ENCODE measurements at regions not wholly inside any gene's neighbourhood (a gene's known extent, or its start where the extent isn't known, plus 50 kb on each side); places are given as distances from the start of the nearest gene placed in this dataset.
"Not testable (repeated sequence)": the region's sequence is repeated elsewhere in the genome, so short reads cannot be mapped to it uniquely, and the experiment has no call there.

- not testable (repeated sequence) for DNase-seq
Measured at GRCh38 chr2:87660164-87660563, 87.7 kb upstream of the PLGLB2 start.

DNA sequence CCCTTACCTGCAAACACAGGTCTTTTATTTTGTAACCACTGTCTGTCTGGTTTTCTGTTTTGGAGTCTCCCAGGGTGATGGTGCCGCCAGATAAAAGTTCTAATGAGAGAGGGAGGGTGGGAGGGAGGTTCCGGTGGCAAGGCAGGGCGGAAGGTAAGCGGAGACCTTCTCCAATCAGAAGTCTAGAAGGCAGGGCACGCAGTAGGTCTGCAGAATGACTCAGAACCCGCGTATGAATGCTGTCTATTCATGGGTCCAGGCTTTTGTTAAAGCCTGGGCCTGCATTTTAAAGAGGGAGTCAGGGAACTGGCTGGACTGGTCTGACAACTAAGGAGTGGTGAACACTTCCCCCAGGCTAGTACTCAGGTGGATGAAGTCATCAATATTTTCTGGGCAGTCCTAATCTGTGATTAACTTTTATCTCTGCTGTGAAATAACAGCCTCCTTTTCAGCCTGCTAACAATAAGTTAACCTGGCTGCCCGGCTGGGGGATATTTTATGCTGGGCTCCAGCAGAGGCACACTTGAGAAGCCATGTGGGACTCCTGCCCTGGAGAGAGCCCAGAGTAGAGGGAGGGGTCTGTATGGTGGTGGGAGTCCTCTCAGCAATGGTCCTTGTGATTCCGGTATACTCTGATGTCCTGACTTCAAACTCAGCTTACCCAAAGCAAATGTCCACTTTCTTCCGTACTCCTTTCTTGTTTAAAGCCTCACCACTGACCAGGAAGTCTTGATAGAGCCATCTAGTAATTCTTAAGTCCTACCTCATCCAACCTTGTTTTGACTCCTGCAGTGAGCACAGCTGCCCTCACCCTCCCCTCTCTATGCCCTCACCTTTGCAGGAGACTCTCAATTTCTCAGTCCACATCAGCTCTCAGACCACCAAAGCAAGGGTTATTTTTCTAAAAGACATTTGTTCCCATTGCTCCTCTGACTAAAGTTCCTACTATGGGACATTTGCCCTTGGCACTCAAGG is 85.3 kb upstream of the PLGLB2 start:
- DNase-seq: not testable (repeated sequence)

DNA sequence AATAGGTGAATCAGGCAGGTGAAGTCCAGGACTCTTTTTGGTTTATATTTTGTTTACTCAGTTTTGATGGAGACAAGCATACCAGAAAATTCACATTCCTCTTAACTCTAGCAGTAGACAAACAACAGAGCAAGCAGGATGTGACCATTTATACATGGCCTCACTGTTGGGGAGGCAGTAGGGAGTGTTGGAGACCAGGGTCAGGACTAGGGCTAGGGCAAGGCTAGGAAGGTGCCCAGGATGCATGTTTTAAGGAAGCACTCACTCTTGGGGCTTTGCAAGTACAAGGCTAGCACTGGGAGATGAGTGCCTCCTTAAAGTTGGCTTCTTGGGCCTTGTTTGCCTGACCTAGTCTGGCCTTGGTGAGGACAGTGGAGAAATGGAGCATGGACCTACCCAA is 84.5 kb upstream of the PLGLB2 start:
- DNase-seq: not testable (repeated sequence)

DNA sequence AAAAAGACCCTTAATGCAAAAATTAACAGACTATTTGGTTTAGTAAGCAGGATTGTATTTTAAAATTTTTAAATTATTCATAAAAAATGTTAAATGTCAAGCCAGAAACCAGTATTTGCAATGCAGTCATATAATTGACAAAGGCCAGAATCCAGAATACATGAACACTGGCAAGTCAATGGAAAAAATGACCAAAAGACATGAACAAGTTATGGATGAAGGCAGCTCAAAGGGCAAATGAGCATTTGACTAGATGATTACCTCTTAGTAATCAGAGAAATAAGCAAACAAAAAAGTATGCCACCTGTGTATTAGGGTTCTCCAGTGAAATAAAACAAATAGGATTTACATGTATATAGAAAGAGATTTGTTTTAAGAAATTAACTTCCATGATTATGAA is 80.9 kb upstream of the PLGLB2 start:
- DNase-seq: not testable (repeated sequence)

DNA sequence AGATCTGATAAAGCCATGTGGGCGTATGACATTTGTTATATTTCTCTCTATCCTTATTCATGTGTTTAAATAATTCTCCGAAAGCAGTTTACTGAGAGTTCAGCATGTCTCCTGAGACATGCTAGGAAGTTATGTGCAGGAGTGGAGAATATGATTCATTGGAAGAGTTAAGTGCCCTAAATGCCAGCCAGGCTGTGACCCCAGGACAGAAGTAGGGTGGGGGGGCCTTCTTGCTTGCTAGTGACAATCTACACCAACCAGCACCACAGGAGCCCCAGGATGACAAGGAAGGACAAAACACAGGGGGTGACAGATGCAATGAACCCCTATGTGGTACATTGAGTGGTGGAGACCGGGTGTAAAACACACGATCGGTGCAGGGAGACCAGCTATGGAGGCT is 79.5 kb upstream of the PLGLB2 start:
- DNase-seq: not testable (repeated sequence)

DNA sequence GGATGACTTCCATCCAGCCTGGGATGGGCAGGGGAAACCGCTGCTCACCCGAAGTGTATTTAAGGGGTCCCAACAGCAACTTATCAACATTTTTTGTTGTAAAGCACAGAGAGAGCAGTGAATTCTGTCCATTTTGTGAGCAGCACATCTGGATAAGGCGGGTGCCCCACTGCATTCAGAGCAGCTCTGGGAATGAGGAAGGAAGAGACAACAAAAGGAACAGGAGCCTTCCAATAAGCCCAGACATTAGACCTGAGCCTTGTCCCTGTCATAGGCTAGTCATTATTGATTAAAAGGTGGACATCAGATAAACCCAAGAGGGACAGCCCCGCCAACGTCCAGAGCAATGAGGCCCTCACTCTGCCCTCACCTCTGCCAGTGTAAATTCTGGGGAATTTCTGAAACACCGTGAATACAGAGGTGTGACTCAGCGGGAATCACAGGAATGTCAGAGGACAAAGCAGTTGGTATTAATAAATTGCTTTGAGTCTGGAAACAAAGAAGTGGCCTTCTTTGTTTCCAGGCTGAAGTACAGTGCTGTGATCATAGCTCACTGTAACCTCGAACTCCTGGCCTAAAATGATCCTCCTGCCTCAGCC is 78.2 kb upstream of the PLGLB2 start:
- not testable (repeated sequence) for DNase-seq

DNA sequence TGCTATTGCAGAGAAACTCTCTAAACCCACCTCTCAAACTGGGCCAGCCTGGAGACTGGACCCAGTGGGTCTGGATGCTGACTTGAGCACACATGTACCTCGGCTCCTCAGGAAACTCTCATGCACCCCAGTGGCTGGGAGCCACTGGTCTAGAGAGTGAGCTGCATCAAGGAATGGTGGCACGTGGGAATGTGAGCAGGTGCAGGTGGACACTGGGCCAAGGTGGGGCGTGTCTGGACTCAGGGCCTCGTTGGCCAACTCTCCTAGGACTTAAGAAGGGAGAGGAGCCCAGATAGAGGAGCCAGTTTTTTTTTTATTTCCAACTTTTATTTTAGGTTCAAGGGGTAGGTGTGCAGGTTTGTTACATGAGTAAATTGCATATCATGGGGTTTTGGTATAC is 75.5 kb upstream of the PLGLB2 start:
- DNase-seq: not testable (repeated sequence)

DNA sequence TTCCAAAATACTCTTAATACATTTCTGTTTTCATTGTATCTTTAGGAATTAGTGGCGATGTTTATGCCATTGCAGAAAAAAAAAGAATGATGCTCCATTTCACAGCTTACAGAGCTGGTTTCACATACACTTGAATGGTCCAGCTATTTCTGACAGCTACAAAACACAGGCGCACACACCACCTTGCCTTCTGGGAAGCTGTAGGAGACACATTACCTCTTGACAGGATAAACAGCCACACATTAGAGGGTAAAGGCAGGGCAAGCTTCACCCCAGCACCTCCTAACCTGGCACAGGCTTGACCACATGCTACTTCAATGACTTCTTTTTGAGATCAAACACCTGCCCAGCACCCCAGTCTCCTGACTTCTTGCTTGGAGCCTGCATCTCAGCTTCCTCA is 73.2 kb upstream of the PLGLB2 start:
- not testable (repeated sequence) for DNase-seq

DNA sequence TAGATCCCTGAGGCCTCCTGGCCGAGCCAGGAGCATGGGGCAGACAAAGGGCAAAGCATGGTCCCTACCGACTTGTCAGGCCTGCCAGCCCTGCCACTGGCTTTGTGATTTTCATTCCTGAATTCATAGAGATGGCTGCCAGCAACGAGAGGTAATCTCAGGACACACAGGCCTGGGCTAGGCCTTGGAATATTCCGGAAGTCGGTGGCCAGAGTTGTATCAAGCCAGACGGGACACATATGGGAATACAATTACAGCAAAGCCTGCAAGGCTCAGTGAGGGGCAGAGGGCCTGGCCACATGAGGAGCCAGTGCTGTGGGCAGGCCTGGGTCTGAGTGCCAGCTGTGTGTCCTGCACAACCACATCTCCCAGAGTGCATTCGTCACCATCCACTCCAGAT is 72.4 kb upstream of the PLGLB2 start:
- not testable (repeated sequence) for DNase-seq

- not testable (repeated sequence) for DNase-seq
Measured at GRCh38 chr2:87677421-87677923, 70.4 kb upstream of the PLGLB2 start.

DNA sequence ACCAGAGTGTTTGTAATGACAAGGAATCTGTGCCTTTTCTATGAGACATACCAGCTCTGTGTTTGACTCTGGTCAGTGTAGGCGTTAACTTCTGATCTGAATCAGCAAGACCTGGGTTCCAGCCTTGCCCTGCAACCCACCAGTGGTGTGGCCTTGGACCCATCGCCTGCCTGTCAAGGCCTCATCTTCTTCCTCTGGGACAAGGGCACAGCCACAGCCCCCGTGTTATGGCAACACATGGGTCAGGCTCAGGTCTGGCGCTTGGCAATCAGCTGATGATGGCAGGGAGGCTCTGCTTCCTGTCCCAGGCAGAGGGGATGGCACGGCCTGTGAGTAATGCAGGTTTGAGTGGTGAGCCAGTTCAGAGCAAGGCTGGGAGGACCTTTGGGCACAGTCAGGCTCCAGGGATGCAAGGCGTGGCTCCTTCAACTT is 69.1 kb upstream of the PLGLB2 start:
- DNase-seq: not testable (repeated sequence)

GRCh38 chr2:87679950-87680349 is 67.9 kb upstream of the PLGLB2 start:
- not testable (repeated sequence) for DNase-seq

- DNase-seq: not testable (repeated sequence)
Measured at GRCh38 chr2:87680691-87681090, 67.2 kb upstream of the PLGLB2 start.

GRCh38 chr2:87683451-87683850 is 64.4 kb upstream of the PLGLB2 start:
- not testable (repeated sequence) for DNase-seq

DNA sequence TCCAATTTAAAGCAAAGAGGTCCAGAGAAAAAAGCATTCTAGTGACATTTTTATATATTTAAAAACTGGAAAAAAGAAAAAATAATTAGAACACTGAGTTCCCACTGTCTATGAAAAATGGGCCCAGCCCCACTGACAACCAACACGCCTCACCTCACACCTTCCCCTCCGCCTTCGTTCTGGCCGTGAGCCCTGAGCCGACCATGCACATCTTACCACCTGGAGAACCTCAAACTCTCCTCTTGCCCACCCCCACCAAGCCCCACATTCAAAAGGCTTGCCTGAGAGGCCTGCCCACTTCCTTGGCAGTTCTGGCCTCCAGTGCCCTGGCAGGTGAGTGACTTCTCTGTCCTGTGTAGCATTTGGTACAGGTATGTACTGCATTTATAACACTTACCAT is 63.9 kb upstream of the PLGLB2 start:
- DNase-seq: not testable (repeated sequence)

DNA sequence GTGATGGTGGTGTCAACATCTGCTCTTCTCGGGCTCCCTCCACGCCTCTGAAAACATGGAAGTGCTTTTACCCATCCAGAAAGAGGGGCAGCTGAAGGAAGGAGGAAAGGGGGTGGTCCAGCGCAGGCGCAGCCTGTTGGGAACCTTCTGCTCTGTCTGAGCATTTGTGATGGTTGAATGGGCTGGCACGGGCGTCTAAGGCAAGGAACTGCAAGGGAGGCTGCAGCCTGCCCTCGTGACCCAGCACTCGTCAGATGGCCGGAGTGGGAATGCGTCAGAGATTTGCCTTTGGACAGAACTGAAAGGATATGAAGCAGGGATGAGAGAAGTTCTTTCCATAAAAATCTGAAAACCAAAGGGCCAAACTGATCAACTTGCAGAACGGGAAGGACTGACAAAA is 62.3 kb upstream of the PLGLB2 start:
- DNase-seq: not testable (repeated sequence)

- DNase-seq: not testable (repeated sequence)
Measured at GRCh38 chr2:87686873-87687549, 60.9 kb upstream of the PLGLB2 start.

DNA sequence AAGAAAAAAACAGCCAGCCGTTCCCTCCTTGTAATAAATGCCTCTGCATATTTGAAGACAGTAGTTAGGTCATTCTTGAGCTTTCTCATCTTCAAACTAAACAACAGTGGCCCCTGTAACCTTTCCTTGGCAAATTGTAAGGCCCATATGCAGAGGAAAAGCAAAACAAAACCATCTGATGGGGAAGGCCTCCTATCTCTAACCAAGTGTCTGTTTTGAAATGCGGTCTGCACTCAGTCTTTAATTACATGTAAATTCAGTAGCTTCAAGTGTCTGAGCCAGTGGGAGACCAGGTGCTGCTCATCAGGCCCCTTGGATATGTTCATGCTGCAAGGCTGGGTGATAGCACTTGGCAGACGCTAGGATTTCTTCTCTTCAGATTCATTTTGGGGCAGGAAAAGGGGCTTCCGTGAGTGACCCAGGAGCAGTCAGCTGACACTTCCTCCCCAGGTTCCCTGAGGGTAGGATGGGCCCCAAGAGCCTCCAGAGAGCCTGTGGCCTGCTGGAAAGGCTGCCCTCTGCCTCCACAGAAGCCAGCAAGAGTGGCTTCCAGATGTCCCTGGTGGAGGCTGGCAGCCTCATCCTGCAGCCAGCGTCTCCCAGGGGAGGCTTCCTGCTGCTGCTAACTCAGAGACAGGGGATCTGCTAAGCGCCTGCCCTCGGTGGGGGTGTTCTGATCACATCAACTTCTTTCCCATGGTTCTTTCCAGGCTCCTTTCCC is 60.2 kb upstream of the PLGLB2 start:
- DNase-seq: not testable (repeated sequence)

- DNase-seq: not testable (repeated sequence)
Measured at GRCh38 chr2:87691899-87692592, 55.8 kb upstream of the PLGLB2 start.

DNA sequence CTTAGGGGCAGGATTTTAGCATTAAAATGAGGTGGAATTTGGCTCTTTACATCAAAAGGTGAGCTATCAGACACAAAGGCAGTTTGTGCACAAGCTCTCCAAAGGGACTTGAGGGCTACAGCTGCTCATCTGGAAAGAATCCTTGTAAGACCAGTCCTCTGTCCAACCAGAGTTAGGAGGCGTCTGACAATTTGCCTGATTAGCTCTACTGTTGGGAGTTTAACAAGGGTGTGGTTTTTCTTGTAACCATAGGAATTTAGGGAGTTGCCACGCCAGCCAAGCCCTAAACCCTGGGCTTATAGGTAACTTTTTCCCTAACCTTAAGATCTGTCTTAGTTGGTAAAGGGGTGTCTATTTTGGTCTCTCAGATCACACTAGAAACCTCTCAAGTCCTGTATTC is 55.0 kb upstream of the PLGLB2 start:
- not testable (repeated sequence) for DNase-seq

DNA sequence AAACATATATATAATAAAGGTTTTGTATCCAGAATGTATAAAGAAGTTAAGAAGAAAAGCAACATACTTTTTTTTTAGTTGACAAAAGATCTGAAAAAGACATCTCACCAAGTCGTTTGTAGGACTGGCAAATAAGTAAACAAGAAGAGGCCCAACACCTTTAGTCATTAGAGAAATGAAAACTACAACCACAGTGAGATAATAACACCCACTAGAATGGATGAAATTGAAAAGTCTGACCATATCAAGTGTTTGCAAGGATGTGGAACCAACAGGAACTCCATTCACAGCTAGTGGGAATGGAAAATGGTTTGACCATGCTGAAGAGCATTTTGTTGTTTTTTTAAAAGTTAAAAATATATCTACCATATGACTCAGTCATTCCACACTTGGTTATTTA is 54.0 kb upstream of the PLGLB2 start:
- DNase-seq: not testable (repeated sequence)
